ENCODE measurements at regions not wholly inside any gene's neighbourhood (a gene's known extent, or its start where the extent isn't known, plus 50 kb on each side); places are given as distances from the start of the nearest gene placed in this dataset.

GRCh38 chr10:116792817-116793216 is 50.5 kb upstream of the HSPA12A start:
- DNase-seq (ENCODE audit: low spot score): peak; percentile 54

DNA sequence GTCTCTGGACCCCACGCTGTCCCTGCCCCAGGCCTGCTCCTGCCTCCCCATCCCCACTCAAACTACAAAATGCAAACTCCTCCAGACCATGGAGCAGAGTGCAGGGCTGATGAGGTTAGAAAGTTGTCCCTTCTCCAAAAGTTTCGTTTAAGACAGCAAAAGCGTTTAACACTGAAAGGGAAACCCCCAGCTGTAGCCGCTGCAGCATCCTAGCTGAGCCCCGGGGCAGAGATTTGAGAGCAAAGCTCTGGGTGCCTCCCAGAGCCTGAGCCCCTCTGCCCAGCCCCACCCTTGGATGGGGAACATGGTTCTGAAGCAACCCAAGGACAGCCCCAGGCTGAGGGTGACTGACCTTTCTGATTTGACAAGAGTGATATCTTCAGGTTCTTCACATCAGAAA is 52.8 kb upstream of the ENO4 start:
- no peak for DNase-seq (ENCODE audit: low spot score)

DNA sequence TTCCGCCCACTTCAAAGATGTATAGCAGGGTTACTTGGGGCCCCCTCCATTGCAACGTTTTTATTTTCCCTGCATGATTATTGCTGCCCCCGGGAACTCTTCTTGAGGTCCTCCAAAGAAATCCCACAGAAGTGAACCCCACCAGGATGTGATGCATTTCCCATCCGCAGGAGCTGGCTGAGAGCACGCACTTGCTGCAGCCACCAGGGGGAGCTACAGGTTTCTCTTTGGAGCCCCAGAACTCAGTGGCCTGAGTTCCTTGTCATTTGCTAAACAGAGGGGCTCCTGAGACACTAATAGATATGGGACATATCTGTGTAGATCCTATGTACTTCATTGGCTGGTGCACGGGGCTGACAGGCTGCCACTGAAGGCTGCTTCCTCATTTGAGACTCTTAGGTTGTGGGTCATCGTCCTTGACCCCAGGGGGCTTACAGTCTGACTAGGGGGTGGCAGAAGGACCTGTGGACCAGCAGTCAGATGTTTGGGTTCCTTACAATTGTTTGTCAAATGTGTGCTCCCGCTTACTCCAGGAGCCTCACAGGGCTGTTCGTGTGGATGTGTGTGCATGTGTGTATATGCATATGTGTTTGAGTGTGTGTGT is 52.3 kb upstream of the ENO4 start:
- peak; percentile 72 for DNase-seq (ENCODE audit: low spot score)

- DNase-seq (ENCODE audit: low spot score): no peak
Observed at GRCh38 chr10:116798859-116799258, 50.4 kb upstream of the ENO4 start.
